Endothelial cell of umbilical vein (primary cell): ENCODE measurements at regions not wholly inside any gene's neighbourhood (a gene's known extent, or its start where the extent isn't known, plus 50 kb on each side); places are given as distances from the start of the nearest gene placed in this dataset.

Experiments used
- BruUV-seq: library from RNA; stranded (reverse); fragments of 400-500 nt; replicated peaks from 2 replicates; lab custom pipeline; 2021; lab: Mats Ljungman, UMichigan
- CTCF ChIA-PET: fragments of 300-600, 350-600 bp; sonication (Branson Sonifier 250); formaldehyde crosslinking; loops from one replicate; lab custom pipeline; 2021; ENCODE audit warnings: antibody characterized with exemption, inconsistent platforms; lab: Charles Lee
- POLR2A ChIA-PET: fragments of 300-600, 350-600 bp; sonication (Branson Sonifier 250); formaldehyde crosslinking; loops from one replicate; lab custom pipeline; 2021; ENCODE audit warnings: antibody characterized with exemption, inconsistent platforms; lab: Charles Lee
- DNase-seq: peaks from one replicate; pipeline ENCODE4 v3.0.0-alpha.2; 2011; ENCODE audit warnings: low read depth, low spot score
- FAIRE-seq: peaks from 2 replicates; lab custom pipeline; 2011; peaks lifted over from hg19 to GRCh38; lab: Jason Lieb, UNC
- H2AFZ ChIP-seq: 2 replicates; pipeline ENCODE4 v1.6.0; 2012; ENCODE audit warnings: low read depth, low read length, control low read depth, inconsistent platforms
- H3K27ac ChIP-seq: 2 replicates; pipeline ENCODE4 v1.5.1; 2011; ENCODE audit warnings: low read depth, mild to moderate bottlenecking, control low read depth, low read length, moderate library complexity; ENCODE audit not compliant: insufficient read depth
- H3K27me3 ChIP-seq, 2 experiments: 2 replicates each; pipeline versions ENCODE4 v1.6.0 to v1.6.1; 2011; ENCODE audit warnings: low read length in 2 of 2, mixed read lengths in 1 of 2; ENCODE audit not compliant: control insufficient read depth in 2 of 2, insufficient read depth in 2 of 2
- H3K36me3 ChIP-seq, 2 experiments: 2 replicates in 1 of 2; 3 replicates in 1 of 2; pipeline ENCODE4 v1.5.1; 2011; ENCODE audit warnings: low read length in 2 of 2, mild to moderate bottlenecking in 1 of 2, moderate library complexity in 1 of 2; ENCODE audit not compliant: control insufficient read depth in 2 of 2, insufficient read depth in 2 of 2; ENCODE audit errors: extremely low read depth in 1 of 2
- H3K4me1 ChIP-seq: 3 replicates; pipeline ENCODE4 v1.5.1; 2011; ENCODE audit warnings: mild to moderate bottlenecking, low read length; ENCODE audit not compliant: control insufficient read depth, insufficient read depth; ENCODE audit errors: extremely low read depth
- H3K4me2 ChIP-seq: 2 replicates; pipeline ENCODE4 v1.6.1; 2011; ENCODE audit warnings: low read length, control low read depth, mixed read lengths; ENCODE audit not compliant: insufficient read depth
- H3K4me3 ChIP-seq, 3 experiments: fragments of 200-600 bp in 1 of 3; sonication (generic), shearing (Covaris generic) in 1 of 3; replicated peaks in 1 of 3; 2 replicates each; pipeline ENCODE4 v1.5.1; 2011 to 2016; ENCODE audit warnings: control low read depth in 3 of 3, low read length in 3 of 3, mild to moderate bottlenecking in 2 of 3, inconsistent platforms in 1 of 3, low read depth in 1 of 3, moderate library complexity in 1 of 3; ENCODE audit not compliant: insufficient read depth in 1 of 3
- H3K79me2 ChIP-seq: 2 replicates; pipeline ENCODE4 v1.6.0; 2012; ENCODE audit warnings: low read length, inconsistent platforms; ENCODE audit not compliant: control insufficient read depth, insufficient read depth
- H3K9ac ChIP-seq: replicated peaks from 2 replicates; pipeline ENCODE3; 2011; ENCODE audit warnings: low read length, control low read depth; ENCODE audit not compliant: insufficient read depth; ENCODE audit errors: extremely low read depth
- H3K9me1 ChIP-seq: replicated peaks from 3 replicates; pipeline ENCODE4 v1.6.0; 2011; ENCODE audit warnings: mild to moderate bottlenecking, low read length; ENCODE audit not compliant: control insufficient read depth, insufficient read depth; ENCODE audit errors: extremely low read depth
- H3K9me3 ChIP-seq: replicated peaks from 2 replicates; pipeline ENCODE4 v1.5.1; 2012; ENCODE audit warnings: low read length, inconsistent platforms; ENCODE audit not compliant: control insufficient read depth, insufficient read depth
- H4K20me1 ChIP-seq: replicated peaks from 2 replicates; pipeline ENCODE3; 2011; ENCODE audit warnings: mild to moderate bottlenecking, low read length; ENCODE audit not compliant: control insufficient read depth, insufficient read depth; ENCODE audit errors: extremely low read depth
- EZH2 ChIP-seq: IDR thresholded peaks from 2 replicates; pipeline ENCODE4 v1.6.1; 2012; ENCODE audit warnings: borderline replicate concordance, low read depth, mild to moderate bottlenecking, moderate library complexity, low read length, inconsistent platforms; ENCODE audit not compliant: severe bottlenecking
- JUN ChIP-seq: IDR thresholded peaks from 2 replicates; pipeline ENCODE4 v1.6.1; 2011; ENCODE audit warnings: borderline replicate concordance, low read depth; ENCODE audit not compliant: insufficient read length, insufficient read depth
- dilution Hi-C: fragments of 300-500 bp; cut with MboI; formaldehyde crosslinking; loops from one replicate; pipeline ENCODE4 v1.15.0; 2019; ENCODE audit warnings: low sequenced_read_pairs; ENCODE audit not compliant: extremely low pct_ligation_motif_present
- intact Hi-C: fragments of 100-400 bp; cut with micrococcal nuclease; formaldehyde crosslinking; loops from one replicate; pipeline ENCODE4 v1.10.0; 2022
- TF ChIP-seq, protein P1 (sequence below): IDR thresholded peaks from 2 replicates; pipeline ENCODE4 v1.6.1; 2011; ENCODE audit not compliant: insufficient read depth, insufficient read length
- TF ChIP-seq, protein P2 (sequence below), 2 donors: IDR thresholded peaks; 1 replicate in 1 of 2; 2 replicates in 1 of 2; pipeline ENCODE4 v1.5.1; 2011; ENCODE audit warnings: low read length in 2 of 2, mild to moderate bottlenecking in 2 of 2, moderate library complexity in 2 of 2, control low read depth in 1 of 2, inconsistent platforms in 1 of 2, low read depth in 1 of 2; ENCODE audit not compliant: insufficient read depth in 1 of 2; ENCODE audit errors: extremely low read depth in 1 of 2

DNA sequence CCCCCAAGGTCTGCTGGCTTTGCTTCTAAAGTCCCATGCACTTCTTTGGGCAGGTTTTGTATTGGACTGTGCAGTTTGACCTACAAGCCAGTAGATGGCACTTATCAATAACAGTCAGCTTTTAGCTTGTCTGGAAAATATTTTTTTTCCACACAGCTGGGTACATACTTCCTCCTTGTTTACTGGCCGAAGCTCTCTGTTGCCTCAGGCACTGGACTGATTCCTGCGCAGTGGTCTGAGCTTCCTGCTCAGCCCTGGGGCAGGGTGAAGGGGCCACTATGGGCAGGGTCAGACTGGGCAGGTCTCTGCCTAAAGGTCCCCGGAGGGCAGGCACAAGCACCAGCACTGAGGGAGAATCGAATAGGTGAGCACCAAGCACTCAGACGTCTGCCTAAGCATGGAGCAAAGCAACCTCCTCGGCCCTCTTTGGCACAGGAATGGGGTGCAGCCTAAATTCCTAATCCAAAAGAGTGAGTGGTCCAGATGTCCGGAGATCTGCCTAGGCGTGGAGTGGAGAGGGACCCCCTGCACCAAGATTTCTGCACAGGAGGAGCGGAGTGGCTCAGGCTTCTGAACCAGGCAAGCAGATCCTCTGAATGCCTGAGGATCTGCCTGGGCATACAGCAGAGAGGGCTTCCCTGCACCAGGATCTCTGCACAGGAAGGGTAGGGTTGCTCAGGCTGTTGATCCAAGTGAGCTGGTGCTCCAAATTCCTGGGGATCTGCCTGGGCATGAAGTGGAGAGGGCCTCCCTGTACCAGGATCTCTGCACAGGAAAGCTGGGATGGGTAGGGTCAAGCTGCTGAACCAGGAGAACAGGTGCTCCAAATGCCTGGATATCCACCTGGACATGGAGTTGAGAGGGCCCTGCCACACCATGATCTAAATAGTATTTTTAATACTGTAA lies 105.9 kb upstream of the C11orf58 start:
- BruUV-seq, result no TSS peak
- Histone ChIP-seq H3K9ac (no peak overlapping the region), H3K27me3 (peaks cover 0 to 2% of the 10 kb centered on the region in 2 experiments), H3K9me3 (no peaks in the 10 kb centered on the region), H2AFZ (no peak overlapping the region), H3K36me3 (no peaks in the 10 kb centered on the region), H3K27ac (no peak overlapping the region), H3K9me1 (no peaks in the 10 kb centered on the region), H3K79me2 (no peaks in the 10 kb centered on the region), H3K4me3 (no peak overlapping the region), H3K4me2 (no peak overlapping the region), H3K4me1 (no peaks in the 10 kb centered on the region), H4K20me1 (no peaks in the 10 kb centered on the region)
- FAIRE-seq, result peak; percentile 31
- intact Hi-C loops (loop anchor here (2.0 to 5.0 kb wide), 2 partner anchors 152 to 430 kb away; no protein-coding TSS in a partner anchor), dilution Hi-C loops (no loop called here)
- no peak for TF ChIP-seq EZH2
- TF ChIP-seq, protein P1, sequence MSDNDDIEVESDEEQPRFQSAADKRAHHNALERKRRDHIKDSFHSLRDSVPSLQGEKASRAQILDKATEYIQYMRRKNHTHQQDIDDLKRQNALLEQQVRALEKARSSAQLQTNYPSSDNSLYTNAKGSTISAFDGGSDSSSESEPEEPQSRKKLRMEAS, result no peak
- TF ChIP-seq, protein P2, sequence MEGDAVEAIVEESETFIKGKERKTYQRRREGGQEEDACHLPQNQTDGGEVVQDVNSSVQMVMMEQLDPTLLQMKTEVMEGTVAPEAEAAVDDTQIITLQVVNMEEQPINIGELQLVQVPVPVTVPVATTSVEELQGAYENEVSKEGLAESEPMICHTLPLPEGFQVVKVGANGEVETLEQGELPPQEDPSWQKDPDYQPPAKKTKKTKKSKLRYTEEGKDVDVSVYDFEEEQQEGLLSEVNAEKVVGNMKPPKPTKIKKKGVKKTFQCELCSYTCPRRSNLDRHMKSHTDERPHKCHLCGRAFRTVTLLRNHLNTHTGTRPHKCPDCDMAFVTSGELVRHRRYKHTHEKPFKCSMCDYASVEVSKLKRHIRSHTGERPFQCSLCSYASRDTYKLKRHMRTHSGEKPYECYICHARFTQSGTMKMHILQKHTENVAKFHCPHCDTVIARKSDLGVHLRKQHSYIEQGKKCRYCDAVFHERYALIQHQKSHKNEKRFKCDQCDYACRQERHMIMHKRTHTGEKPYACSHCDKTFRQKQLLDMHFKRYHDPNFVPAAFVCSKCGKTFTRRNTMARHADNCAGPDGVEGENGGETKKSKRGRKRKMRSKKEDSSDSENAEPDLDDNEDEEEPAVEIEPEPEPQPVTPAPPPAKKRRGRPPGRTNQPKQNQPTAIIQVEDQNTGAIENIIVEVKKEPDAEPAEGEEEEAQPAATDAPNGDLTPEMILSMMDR (IDR thresholded peaks at IDR 0.05; ENCODE audit: extremely low read depth in 1 of 2, insufficient read depth in 1 of 2, low read depth in 1 of 2, low read length in 2 of 2), result peak in 1 of 2 donors; percentile 51
- TF ChIP-seq JUN, result no peak
- POLR2A ChIA-PET, result no interaction called here
- CTCF ChIA-PET, result interaction anchor here (0.6 to 3.8 kb wide), 4 partner anchors 11 to 430 kb away, joined by 3 to 21 read pairs (median 10); no protein-coding TSS in a partner anchor
- peak; percentile 8 for DNase-seq
